CD4-positive, alpha-beta T cell treated with Interleukin-4 for 4 hours (primary cell): ENCODE measurements at regions not wholly inside any gene's neighbourhood (a gene's known extent, or its start where the extent isn't known, plus 50 kb on each side); places are given as distances from the start of the nearest gene placed in this dataset.

Experiments used
- DNase-seq: peaks from one replicate; pipeline ENCODE4 v3.0.0-alpha.2; 2020

DNA sequence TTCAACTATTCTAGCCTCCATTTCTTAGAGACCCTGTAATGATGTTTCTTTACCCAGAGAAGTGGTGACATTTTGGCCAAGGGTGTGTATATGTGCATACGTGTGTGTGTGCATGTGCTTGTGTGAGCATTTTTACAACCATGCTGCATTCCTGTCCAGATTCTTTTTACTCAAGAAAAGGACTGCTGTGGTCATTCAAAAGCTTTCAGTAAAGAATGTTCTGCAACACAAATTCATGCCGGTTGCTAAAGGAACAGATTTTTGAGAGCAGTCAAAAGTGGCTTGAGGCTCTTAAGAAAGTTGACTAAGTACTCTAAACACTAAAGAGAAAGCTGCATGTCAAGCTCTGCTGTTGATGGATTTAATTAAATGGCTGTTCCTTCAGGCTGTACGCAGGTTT lies 65.0 kb upstream of the FMR1 start:
- DNase-seq: no peak

DNA sequence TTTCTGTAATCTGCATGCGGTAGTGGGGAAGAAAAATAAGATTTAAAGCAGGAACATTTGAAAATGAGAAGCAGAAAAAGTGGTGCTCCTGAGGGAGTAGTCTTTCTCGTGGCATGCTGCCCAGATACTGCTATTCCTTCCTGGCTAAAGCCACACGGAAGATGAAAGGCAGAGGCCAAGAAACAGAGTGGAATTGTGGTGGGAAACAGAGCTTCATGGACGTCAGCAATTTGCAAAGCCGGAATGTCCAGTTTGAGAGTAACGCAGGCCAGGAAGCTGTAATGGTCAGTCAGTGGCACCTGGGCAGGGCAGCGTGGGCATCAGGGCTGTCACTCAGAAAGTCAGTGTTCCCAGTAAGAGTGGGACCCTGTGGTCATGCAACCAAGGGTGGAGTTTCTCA lies 63.7 kb upstream of the FMR1 start:
- no peak for DNase-seq

DNA sequence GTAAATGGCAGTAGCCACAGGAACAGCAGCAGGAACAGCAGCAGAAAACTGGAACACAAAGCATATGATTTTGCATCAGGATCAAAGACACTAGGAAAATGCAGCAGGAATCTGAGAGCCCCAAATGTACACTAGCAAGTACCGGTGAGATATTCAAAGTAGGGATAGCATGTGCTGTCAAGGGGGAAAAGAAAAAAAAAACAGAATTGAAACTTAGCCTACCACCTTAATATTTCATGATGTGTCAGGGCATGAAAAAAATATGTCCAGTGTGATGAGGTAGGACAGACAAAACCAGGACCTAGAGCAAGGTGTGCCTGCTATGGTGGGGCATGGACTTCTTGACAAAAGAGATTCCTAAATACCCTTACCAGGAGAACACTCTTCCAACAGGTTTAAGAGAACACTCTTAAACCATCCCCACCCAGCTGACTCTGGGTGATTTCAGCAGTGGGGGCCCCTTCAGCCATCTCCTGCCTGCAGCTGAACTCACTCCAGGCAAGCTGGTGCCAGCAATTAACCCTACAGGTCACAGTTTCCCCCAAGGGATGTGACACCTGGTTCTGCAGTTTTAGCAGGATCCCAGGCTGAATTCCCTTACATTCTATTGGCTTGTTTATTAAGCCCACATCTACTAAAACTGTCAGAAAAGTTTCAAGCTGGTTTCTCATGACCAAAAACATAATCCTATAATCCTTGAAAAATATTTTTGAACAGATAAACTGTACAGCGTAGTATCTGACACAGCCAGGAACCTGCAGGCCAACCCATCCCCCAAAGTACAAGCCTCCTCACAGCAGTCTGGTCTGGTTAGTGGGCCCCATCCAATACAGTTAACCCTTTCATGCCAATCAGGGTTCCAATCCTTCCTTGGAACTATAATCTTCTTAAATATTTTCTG lies 62.9 kb upstream of the FMR1 start:
- DNase-seq: no peak

DNA sequence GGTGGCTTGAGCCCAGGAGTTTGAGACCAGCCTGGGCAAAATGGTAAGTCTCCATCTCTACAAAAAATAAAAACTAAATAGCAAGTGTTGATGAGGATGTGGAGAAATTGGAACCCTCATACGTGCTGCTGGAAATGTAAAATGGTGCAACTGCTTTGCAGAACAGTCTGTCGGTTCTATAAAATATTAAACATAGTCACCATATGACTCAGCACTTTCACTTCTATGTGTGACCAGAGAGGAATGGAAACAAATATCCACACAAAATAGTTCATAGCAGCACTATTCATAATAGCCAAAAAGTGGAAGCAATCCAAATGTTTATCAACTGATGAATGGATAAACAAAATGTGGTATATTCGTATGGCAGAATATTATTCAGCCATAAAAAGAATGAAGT lies 60.8 kb upstream of the FMR1 start:
- no peak for DNase-seq

DNA sequence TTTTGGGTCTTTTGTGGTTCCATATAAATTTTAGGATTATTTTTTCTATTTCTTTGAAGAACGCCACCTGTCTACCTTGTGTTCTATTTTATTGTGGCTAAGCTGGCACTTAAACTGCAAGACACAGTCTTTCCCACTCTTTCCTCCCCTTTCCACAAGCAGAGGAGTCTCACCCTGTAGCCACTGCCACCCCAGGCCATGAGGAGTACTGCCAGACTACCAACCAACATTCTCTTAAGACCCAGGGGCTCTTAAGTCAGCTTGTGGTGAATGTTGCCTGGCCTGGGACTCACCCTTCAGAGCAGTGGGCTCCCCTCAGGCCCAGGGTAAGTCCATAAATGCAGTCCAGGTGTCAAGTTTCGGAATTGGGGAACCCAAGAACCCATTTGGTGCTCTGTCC lies 58.0 kb upstream of the FMR1 start:
- no peak for DNase-seq

DNA sequence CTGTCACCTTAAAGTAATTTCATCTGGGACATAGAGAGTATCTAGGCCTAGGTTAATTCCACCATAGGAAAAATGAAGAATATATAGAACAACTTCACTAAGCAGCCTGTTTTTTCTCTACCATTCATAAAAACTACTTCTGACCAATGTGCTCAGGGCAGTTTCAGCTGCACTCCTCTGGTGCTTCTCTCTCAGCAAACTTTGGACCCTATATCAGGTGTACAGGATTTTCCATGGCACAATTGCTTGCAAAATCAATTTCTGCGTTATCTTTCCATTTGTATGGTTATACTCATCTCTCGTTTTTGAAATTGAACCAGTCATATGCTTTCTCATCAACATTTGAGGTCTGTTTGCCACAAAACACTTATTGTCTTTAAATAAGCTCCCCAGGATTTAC lies 52.1 kb upstream of the FMR1 start:
- no peak for DNase-seq
